ENCODE measurements at regions not wholly inside any gene's neighbourhood (a gene's known extent, or its start where the extent isn't known, plus 50 kb on each side); places are given as distances from the start of the nearest gene placed in this dataset.

DNA sequence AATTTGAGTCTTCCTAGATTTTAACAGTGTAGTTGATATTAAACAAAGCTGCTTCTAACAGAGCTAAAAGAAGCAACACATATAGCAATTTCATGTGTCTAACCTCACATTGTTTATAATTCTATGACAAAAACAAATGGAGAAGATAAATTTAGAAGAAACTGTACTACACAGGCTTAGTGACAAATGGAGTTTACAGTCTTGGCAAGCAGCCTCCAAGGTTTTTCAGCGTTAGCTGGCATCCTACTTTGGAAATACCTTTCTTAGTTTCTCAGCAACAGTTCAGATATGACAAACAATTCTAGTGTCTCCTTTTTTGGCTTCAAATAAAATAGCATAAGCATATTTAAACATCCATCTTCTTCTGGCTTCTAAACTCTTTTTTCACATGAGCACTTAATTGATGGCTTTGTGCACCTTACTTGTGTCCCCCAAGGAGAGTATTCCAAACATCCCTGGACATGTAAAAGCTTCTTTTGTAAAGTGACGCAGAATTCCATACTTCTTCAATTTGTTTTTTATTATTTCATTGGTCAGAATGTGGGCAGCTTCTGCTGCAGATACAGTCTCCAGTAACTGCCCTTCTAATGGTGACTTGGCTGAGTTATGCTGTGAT is 249.8 kb downstream of the ANTXR2 start (continued):
- TF ChIP-seq, protein P1, sequence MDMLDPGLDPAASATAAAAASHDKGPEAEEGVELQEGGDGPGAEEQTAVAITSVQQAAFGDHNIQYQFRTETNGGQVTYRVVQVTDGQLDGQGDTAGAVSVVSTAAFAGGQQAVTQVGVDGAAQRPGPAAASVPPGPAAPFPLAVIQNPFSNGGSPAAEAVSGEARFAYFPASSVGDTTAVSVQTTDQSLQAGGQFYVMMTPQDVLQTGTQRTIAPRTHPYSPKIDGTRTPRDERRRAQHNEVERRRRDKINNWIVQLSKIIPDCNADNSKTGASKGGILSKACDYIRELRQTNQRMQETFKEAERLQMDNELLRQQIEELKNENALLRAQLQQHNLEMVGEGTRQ (CRISPR knock-in tag; IDR thresholded peaks at IDR 0.05), result no peak
- TF ChIP-seq EMX1 (CRISPR knock-in tag; IDR thresholded peaks at IDR 0.05) (no peak), ZNF416 (CRISPR knock-in tag; IDR thresholded peaks at IDR 0.05) (no peak), NR2C2 (CRISPR knock-in tag; IDR thresholded peaks at IDR 0.05) (no peak), NFYB (CRISPR knock-in tag; conservative IDR thresholded peaks at IDR 0.05; ENCODE audit: low read depth) (no peak), ZNF317 (CRISPR knock-in tag; IDR thresholded peaks at IDR 0.05; ENCODE audit: borderline replicate concordance, low read depth) (no peak), ZNF263 (CRISPR knock-in tag; IDR thresholded peaks at IDR 0.05; ENCODE audit: low read depth) (no peak), HMGA2 (CRISPR knock-in tag; IDR thresholded peaks at IDR 0.05) (no peak)
- TF ChIP-seq, protein P2, sequence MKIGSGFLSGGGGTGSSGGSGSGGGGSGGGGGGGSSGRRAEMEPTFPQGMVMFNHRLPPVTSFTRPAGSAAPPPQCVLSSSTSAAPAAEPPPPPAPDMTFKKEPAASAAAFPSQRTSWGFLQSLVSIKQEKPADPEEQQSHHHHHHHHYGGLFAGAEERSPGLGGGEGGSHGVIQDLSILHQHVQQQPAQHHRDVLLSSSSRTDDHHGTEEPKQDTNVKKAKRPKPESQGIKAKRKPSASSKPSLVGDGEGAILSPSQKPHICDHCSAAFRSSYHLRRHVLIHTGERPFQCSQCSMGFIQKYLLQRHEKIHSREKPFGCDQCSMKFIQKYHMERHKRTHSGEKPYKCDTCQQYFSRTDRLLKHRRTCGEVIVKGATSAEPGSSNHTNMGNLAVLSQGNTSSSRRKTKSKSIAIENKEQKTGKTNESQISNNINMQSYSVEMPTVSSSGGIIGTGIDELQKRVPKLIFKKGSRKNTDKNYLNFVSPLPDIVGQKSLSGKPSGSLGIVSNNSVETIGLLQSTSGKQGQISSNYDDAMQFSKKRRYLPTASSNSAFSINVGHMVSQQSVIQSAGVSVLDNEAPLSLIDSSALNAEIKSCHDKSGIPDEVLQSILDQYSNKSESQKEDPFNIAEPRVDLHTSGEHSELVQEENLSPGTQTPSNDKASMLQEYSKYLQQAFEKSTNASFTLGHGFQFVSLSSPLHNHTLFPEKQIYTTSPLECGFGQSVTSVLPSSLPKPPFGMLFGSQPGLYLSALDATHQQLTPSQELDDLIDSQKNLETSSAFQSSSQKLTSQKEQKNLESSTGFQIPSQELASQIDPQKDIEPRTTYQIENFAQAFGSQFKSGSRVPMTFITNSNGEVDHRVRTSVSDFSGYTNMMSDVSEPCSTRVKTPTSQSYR (CRISPR knock-in tag; IDR thresholded peaks at IDR 0.05), result no peak
- TF ChIP-seq, protein P3, sequence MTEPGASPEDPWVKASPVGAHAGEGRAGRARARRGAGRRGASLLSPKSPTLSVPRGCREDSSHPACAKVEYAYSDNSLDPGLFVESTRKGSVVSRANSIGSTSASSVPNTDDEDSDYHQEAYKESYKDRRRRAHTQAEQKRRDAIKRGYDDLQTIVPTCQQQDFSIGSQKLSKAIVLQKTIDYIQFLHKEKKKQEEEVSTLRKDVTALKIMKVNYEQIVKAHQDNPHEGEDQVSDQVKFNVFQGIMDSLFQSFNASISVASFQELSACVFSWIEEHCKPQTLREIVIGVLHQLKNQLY (CRISPR knock-in tag; IDR thresholded peaks at IDR 0.05), result no peak
- TF ChIP-seq, protein P4, sequence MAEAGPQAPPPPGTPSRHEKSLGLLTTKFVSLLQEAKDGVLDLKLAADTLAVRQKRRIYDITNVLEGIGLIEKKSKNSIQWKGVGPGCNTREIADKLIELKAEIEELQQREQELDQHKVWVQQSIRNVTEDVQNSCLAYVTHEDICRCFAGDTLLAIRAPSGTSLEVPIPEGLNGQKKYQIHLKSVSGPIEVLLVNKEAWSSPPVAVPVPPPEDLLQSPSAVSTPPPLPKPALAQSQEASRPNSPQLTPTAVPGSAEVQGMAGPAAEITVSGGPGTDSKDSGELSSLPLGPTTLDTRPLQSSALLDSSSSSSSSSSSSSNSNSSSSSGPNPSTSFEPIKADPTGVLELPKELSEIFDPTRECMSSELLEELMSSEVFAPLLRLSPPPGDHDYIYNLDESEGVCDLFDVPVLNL (CRISPR knock-in tag; IDR thresholded peaks at IDR 0.05; ENCODE audit: borderline replicate concordance, low read depth), result no peak
- TF ChIP-seq, protein P5, sequence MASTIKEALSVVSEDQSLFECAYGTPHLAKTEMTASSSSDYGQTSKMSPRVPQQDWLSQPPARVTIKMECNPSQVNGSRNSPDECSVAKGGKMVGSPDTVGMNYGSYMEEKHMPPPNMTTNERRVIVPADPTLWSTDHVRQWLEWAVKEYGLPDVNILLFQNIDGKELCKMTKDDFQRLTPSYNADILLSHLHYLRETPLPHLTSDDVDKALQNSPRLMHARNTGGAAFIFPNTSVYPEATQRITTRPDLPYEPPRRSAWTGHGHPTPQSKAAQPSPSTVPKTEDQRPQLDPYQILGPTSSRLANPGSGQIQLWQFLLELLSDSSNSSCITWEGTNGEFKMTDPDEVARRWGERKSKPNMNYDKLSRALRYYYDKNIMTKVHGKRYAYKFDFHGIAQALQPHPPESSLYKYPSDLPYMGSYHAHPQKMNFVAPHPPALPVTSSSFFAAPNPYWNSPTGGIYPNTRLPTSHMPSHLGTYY (CRISPR knock-in tag; IDR thresholded peaks at IDR 0.05), result no peak
- TF ChIP-seq, protein P6, sequence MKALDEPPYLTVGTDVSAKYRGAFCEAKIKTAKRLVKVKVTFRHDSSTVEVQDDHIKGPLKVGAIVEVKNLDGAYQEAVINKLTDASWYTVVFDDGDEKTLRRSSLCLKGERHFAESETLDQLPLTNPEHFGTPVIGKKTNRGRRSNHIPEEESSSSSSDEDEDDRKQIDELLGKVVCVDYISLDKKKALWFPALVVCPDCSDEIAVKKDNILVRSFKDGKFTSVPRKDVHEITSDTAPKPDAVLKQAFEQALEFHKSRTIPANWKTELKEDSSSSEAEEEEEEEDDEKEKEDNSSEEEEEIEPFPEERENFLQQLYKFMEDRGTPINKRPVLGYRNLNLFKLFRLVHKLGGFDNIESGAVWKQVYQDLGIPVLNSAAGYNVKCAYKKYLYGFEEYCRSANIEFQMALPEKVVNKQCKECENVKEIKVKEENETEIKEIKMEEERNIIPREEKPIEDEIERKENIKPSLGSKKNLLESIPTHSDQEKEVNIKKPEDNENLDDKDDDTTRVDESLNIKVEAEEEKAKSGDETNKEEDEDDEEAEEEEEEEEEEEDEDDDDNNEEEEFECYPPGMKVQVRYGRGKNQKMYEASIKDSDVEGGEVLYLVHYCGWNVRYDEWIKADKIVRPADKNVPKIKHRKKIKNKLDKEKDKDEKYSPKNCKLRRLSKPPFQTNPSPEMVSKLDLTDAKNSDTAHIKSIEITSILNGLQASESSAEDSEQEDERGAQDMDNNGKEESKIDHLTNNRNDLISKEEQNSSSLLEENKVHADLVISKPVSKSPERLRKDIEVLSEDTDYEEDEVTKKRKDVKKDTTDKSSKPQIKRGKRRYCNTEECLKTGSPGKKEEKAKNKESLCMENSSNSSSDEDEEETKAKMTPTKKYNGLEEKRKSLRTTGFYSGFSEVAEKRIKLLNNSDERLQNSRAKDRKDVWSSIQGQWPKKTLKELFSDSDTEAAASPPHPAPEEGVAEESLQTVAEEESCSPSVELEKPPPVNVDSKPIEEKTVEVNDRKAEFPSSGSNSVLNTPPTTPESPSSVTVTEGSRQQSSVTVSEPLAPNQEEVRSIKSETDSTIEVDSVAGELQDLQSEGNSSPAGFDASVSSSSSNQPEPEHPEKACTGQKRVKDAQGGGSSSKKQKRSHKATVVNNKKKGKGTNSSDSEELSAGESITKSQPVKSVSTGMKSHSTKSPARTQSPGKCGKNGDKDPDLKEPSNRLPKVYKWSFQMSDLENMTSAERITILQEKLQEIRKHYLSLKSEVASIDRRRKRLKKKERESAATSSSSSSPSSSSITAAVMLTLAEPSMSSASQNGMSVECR (CRISPR knock-in tag; IDR thresholded peaks at IDR 0.05; ENCODE audit: borderline replicate concordance), result no peak
- TF ChIP-seq, protein P7, sequence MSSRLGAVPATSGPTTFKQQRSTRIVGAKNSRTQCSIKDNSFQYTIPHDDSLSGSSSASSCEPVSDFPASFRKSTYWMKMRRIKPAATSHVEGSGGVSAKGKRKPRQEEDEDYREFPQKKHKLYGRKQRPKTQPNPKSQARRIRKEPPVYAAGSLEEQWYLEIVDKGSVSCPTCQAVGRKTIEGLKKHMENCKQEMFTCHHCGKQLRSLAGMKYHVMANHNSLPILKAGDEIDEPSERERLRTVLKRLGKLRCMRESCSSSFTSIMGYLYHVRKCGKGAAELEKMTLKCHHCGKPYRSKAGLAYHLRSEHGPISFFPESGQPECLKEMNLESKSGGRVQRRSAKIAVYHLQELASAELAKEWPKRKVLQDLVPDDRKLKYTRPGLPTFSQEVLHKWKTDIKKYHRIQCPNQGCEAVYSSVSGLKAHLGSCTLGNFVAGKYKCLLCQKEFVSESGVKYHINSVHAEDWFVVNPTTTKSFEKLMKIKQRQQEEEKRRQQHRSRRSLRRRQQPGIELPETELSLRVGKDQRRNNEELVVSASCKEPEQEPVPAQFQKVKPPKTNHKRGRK (CRISPR knock-in tag; IDR thresholded peaks at IDR 0.05; ENCODE audit: borderline replicate concordance), result no peak
- TF ChIP-seq, protein P8, sequence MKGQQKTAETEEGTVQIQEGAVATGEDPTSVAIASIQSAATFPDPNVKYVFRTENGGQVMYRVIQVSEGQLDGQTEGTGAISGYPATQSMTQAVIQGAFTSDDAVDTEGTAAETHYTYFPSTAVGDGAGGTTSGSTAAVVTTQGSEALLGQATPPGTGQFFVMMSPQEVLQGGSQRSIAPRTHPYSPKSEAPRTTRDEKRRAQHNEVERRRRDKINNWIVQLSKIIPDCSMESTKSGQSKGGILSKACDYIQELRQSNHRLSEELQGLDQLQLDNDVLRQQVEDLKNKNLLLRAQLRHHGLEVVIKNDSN (CRISPR knock-in tag; IDR thresholded peaks at IDR 0.05), result no peak
